PC-9 (cell line): ENCODE measurements at regions not wholly inside any gene's neighbourhood (a gene's known extent, or its start where the extent isn't known, plus 50 kb on each side); places are given as distances from the start of the nearest gene placed in this dataset.

ENCODE experiments used
- BruUV-seq: library from RNA; stranded (reverse); fragments of 400-500 nt; replicated peaks from 2 replicates; lab custom pipeline; 2021; lab: Mats Ljungman, UMichigan
- CTCF ChIA-PET: fragments of 300-600 bp; sonication (Branson Sonifier 250); formaldehyde crosslinking; loops from one replicate; lab custom pipeline; 2022; ENCODE audit warnings: antibody characterized with exemption; lab: Charles Lee
- POLR2A ChIA-PET: fragments of 300-600 bp; sonication (Branson Sonifier 250); formaldehyde crosslinking; loops from one replicate; lab custom pipeline; 2022; ENCODE audit warnings: antibody characterized with exemption; ENCODE audit not compliant: unreplicated experiment; lab: Charles Lee
- DNase-seq, 2 experiments: peaks; one replicate each; pipeline versions ENCODE4 v3.0.0 to v3.0.0-alpha.2; 2015 to 2022; ENCODE audit warnings: mixed read lengths in 1 of 2
- H2AFZ ChIP-seq: fragments of 200-600 bp; sonication (generic); 2 replicates; pipeline ENCODE4 v1.8.1; 2017; ENCODE audit warnings: antibody characterized with exemption
- H3F3A ChIP-seq: fragments of 200-600 bp; sonication (generic); 2 replicates; pipeline ENCODE4 v1.8.1; 2017; ENCODE audit warnings: antibody characterized with exemption, mild to moderate bottlenecking, low read depth; ENCODE audit not compliant: insufficient read depth
- H3K27ac ChIP-seq: fragments of 200-600 bp; sonication (generic); 2 replicates; pipeline ENCODE4 v1.6.1; 2016; ENCODE audit warnings: mixed run types
- H3K27me3 ChIP-seq: fragments of 200-600 bp; sonication (generic); 2 replicates; pipeline ENCODE4 v1.6.1; 2016; ENCODE audit warnings: low read depth, mixed run types; ENCODE audit not compliant: insufficient read depth
- H3K36me3 ChIP-seq: fragments of 200-600 bp; sonication (generic); 2 replicates; pipeline ENCODE4 v1.6.1; 2016; ENCODE audit warnings: low read depth, mixed run types
- H3K4me1 ChIP-seq: fragments of 200-600 bp; sonication (generic); replicated peaks from 2 replicates; pipeline ENCODE4 v1.6.1; 2016; ENCODE audit warnings: mixed run types; ENCODE audit not compliant: insufficient read depth
- H3K4me2 ChIP-seq: fragments of 200-600 bp; sonication (generic); 2 replicates; pipeline ENCODE4 v1.6.1; 2017; ENCODE audit warnings: mixed run types
- H3K4me3 ChIP-seq: fragments of 200-600 bp; sonication (generic); 2 replicates; pipeline ENCODE4 v1.6.1; 2016; ENCODE audit warnings: mixed run types
- H3K79me2 ChIP-seq: fragments of 200-600 bp; sonication (generic); 2 replicates; pipeline ENCODE4 v1.6.1; 2017; ENCODE audit warnings: low read depth, mixed run types
- H3K9me2 ChIP-seq: fragments of 200-600 bp; sonication (generic); 2 replicates; pipeline ENCODE4 v1.8.1; 2017; ENCODE audit warnings: mild to moderate bottlenecking; ENCODE audit not compliant: insufficient read depth
- H3K9me3 ChIP-seq: fragments of 200-600 bp; sonication (generic); 2 replicates; pipeline ENCODE4 v1.8.1; 2016; ENCODE audit warnings: low read depth; ENCODE audit not compliant: insufficient read depth
- H4K20me1 ChIP-seq: fragments of 200-600 bp; sonication (generic); 2 replicates; pipeline ENCODE4 v1.8.1; 2017; ENCODE audit not compliant: insufficient read depth
- EZH2 ChIP-seq: fragments of 200-600 bp; sonication (generic); IDR thresholded peaks from 2 replicates; pipeline ENCODE4 v1.8.0; 2017; ENCODE audit warnings: antibody characterized with exemption, low read depth
- intact Hi-C: fragments of 100-400 bp; cut with micrococcal nuclease; formaldehyde crosslinking; loops from one replicate; pipeline ENCODE4 v1.10.0; 2022; ENCODE audit not compliant: unreplicated experiment
- TF ChIP-seq, protein P1 (sequence below): fragments of 200-600 bp; sonication (generic); conservative IDR thresholded peaks from 2 replicates; pipeline ENCODE4 v1.6.1; 2017; ENCODE audit warnings: mixed run types, antibody characterized with exemption, mild to moderate bottlenecking, moderate library complexity

DNA sequence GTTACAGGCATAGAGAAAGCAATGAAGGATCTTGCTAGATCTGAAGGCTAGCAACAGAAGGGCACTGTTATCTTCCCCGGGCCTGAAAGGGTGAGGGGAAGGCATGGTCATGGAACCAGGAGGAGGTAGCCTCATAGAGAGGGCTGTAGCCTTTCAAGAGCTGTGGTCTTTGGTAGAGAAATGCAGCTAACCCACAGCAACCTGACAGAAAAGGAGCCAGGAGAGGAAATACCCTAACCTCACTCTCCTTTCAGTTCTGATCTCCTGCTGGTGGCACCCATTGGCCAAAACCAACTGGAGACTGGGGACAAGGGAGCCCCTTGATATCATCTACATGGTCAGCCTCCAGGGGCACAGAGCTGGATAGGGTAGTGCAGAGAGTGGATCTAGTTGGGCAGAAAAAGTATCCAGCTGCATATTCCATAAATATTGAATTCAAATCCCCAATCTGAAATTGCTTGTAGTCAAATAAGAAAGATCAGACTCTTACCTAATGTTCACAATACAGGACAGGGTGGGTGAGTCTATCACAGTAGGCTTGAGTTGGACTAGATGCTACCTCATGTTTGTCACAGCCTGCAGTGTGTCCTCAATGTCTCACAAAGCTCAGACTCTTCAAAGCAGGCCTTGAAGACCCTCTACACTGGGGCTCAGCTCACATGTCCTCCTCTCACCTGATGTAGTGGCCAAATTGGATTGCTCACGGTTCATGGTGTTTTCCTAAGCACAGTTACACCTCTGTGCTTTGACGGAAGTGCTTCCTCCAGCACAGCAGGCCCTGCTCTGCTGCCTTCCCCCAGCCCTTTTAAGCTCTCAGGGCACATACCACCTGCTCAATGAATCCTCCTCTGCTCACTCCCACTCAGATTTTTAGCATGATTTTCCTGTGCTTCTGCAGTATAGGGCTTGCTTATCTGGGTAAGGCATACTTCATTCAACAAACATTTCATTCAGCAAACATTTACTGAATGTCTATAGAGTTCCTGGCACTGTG, 74.1 kb upstream of the JUN start:
- H2AFZ ChIP-seq = no peak overlapping the region
- no peaks in the 10 kb centered on the region for H4K20me1 ChIP-seq
- no peak for DNase-seq
- H3K4me2 ChIP-seq = no peak overlapping the region
- intact Hi-C loops = no loop called here
- ChIA-PET CTCF (no interaction called here), POLR2A (interaction anchor here (0.6 kb wide), 2 partner anchors 15 to 74 kb away, joined by 6 to 12 read pairs; partner anchors contain the start of gene JUN)
- no peaks in the 10 kb centered on the region for H3K36me3 ChIP-seq
- H3K9me2 ChIP-seq = no peaks in the 10 kb centered on the region
- H3F3A ChIP-seq = peaks cover 15% of the 10 kb centered on the region
- no peak overlapping the region for H3K27ac ChIP-seq
- TF ChIP-seq, protein P1, sequence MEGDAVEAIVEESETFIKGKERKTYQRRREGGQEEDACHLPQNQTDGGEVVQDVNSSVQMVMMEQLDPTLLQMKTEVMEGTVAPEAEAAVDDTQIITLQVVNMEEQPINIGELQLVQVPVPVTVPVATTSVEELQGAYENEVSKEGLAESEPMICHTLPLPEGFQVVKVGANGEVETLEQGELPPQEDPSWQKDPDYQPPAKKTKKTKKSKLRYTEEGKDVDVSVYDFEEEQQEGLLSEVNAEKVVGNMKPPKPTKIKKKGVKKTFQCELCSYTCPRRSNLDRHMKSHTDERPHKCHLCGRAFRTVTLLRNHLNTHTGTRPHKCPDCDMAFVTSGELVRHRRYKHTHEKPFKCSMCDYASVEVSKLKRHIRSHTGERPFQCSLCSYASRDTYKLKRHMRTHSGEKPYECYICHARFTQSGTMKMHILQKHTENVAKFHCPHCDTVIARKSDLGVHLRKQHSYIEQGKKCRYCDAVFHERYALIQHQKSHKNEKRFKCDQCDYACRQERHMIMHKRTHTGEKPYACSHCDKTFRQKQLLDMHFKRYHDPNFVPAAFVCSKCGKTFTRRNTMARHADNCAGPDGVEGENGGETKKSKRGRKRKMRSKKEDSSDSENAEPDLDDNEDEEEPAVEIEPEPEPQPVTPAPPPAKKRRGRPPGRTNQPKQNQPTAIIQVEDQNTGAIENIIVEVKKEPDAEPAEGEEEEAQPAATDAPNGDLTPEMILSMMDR = no peak
- no peak for TF ChIP-seq EZH2
- no peaks in the 10 kb centered on the region for H3K9me3 ChIP-seq
- no peak overlapping the region for H3K4me3 ChIP-seq
- no peaks in the 10 kb centered on the region for H3K27me3 ChIP-seq
- BruUV-seq = no TSS peak
- peaks cover 27% of the 10 kb centered on the region for H3K4me1 ChIP-seq
- no peaks in the 10 kb centered on the region for H3K79me2 ChIP-seq

DNA sequence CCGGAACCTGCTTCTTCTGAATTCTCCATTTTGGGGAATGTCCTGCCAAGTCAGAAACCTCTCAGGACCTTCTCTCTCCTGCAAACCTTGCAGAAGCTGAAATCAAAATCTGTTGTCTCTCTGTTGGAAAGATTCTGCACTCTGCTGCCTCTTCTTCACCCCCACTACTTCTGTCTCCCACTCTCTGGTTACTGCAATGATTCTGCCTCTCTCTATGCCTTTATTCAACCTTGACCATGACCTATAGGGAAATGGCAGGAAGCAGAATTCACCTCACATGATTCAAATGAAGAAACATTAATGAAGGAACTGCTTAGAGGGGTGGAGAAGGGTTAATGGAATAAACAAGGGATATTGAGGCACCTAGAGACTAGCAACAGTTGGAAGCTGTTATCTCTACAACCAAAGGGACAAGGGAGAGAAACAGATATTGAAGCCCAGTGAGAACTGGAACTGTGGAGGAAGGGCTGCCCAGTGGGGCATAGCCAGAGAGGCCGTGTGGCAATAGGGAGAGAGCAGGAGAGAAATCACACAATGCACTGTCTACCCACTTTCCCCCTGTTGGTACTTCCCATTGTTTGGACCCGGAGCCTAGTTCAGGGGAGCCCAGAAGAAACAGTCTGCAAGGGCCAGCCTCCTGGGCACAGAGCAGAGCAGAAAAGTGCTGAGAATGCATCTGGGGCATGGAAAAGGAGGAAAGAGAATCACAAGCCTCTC, 76.1 kb upstream of the JUN start:
- no peak overlapping the region for H3K4me2 ChIP-seq
- no peak for TF ChIP-seq EZH2
- TF ChIP-seq, protein P1 = no peak
- no peaks in the 10 kb centered on the region for H3K9me3 ChIP-seq
- no peaks in the 10 kb centered on the region for H4K20me1 ChIP-seq
- peaks cover 13% of the 10 kb centered on the region for H3F3A ChIP-seq
- no peaks in the 10 kb centered on the region for H3K36me3 ChIP-seq
- no peak overlapping the region for H3K27ac ChIP-seq
- intact Hi-C loops = no loop called here
- H3K9me2 ChIP-seq = no peaks in the 10 kb centered on the region
- H3K4me1 ChIP-seq = peaks cover 17% of the 10 kb centered on the region
- H3K79me2 ChIP-seq = no peaks in the 10 kb centered on the region
- ChIA-PET CTCF (no interaction called here), POLR2A (interaction anchor here (0.7 kb wide), 1 partner anchor 746 kb away, joined by 4 read pairs; no protein-coding TSS in a partner anchor)
- no peaks in the 10 kb centered on the region for H3K27me3 ChIP-seq
- DNase-seq = no peak
- no peak overlapping the region for H2AFZ ChIP-seq
- no peak overlapping the region for H3K4me3 ChIP-seq
- BruUV-seq = no TSS peak

DNA sequence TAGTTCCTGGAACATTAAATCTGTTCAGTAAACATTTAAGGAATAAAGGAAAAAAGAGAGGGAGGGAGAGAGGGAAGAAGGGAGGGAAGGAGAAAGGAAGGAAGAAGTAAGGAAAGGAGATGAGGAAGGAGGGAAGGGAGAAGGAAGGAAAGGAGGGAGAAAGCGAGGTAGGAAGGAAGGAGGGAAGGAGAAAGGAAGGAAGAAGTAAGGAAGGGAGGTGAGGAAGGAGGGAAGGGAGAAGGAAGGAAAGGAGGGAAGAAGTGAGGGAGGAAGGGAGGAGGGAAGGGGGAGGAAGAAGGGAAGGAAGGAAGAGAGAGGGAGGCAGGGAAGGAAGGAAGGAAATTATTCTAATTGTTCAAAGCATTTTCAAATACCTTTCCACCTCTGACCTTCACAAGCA, 77.2 kb upstream of the JUN start:
- CTCF ChIA-PET = interaction anchor here (0.6 kb wide), 1 partner anchor 155 kb away, joined by 6 read pairs; no protein-coding TSS in a partner anchor
- DNase-seq = no peak
- no TSS peak for BruUV-seq
- TF ChIP-seq, protein P1 = no peak
- no peak for TF ChIP-seq EZH2
- peaks cover 12% of the 10 kb centered on the region for H3F3A ChIP-seq
- no peak overlapping the region for H2AFZ ChIP-seq
- H3K4me1 ChIP-seq = peaks cover 17% of the 10 kb centered on the region
- H3K4me2 ChIP-seq = no peak overlapping the region
- no peaks in the 10 kb centered on the region for H3K36me3 ChIP-seq
- no peaks in the 10 kb centered on the region for H4K20me1 ChIP-seq
- no peak overlapping the region for H3K27ac ChIP-seq
- H3K9me3 ChIP-seq = no peaks in the 10 kb centered on the region
- no peaks in the 10 kb centered on the region for H3K27me3 ChIP-seq
- no peak overlapping the region for H3K4me3 ChIP-seq
- intact Hi-C loops = no loop called here
- no peaks in the 10 kb centered on the region for H3K79me2 ChIP-seq
- POLR2A ChIA-PET = interaction anchor here (0.6 kb wide), 1 partner anchor 142 kb away, joined by 5 read pairs; no protein-coding TSS in a partner anchor
- H3K9me2 ChIP-seq = no peaks in the 10 kb centered on the region
